ENCODE measurements at regions not wholly inside any gene's neighbourhood (a gene's known extent, or its start where the extent isn't known, plus 50 kb on each side); places are given as distances from the start of the nearest gene placed in this dataset.
"Not testable (repeated sequence)": the region's sequence is repeated elsewhere in the genome, so short reads cannot be mapped to it uniquely, and the experiment has no call there.

- intact Hi-C loops (cut with DNase I; ENCODE audit: low total_unique reads), result no loop called here
- Histone ChIP-seq H3K27me3 (no peaks in the 10 kb centered on the region), H3K9me3 (peaks cover 36 to 94% of the 10 kb centered on the region in 2 donors)
These were observed 2587.5 kb upstream of the TPTE start for GRCh38 chr21:7933923-7934322.

GRCh38 chr21:7937297-7937696, 2584.1 kb upstream of the TPTE start:
- H3K27ac ChIP-seq; H3K4me3 ChIP-seq; intact Hi-C loops (cut with DNase I; ENCODE audit: low total_unique reads); H3K27me3 ChIP-seq; H3K36me3 ChIP-seq; H3K4me1 ChIP-seq; DNase-seq (ENCODE audit: low spot score in 2 of 2): not testable (repeated sequence)
- peaks cover 69 to 95% of the 10 kb centered on the region in 2 donors for H3K9me3 ChIP-seq

More at GRCh38 chr21:7933923-7934322, 2587.5 kb upstream of the TPTE start:
- TF ChIP-seq POLR2A (IDR thresholded peaks at IDR 0.05), result no peak
- no peak for TF ChIP-seq POLR2AphosphoS5 (IDR thresholded peaks at IDR 0.05)
- no peak for TF ChIP-seq CTCF (IDR thresholded peaks at IDR 0.05)
- H3K27ac ChIP-seq, result no peak overlapping the region
- no peak overlapping the region for H3K4me3 ChIP-seq
- H3K36me3 ChIP-seq, result no peaks in the 10 kb centered on the region
- no peak for DNase-seq (ENCODE audit: low spot score in 2 of 2)
- H3K4me1 ChIP-seq, result no peaks in the 10 kb centered on the region

- peaks cover 79 to 95% of the 10 kb centered on the region in 2 donors for H3K9me3 ChIP-seq
These were observed 2583.2 kb upstream of the TPTE start for GRCh38 chr21:7938223-7938622.

GRCh38 chr21:7941432-7941831, 2580.0 kb upstream of the TPTE start:
- H3K4me3 ChIP-seq; H3K27ac ChIP-seq; H3K4me1 ChIP-seq; H3K36me3 ChIP-seq; intact Hi-C loops (cut with DNase I; ENCODE audit: low total_unique reads); DNase-seq (ENCODE audit: low spot score in 2 of 2); H3K27me3 ChIP-seq: not testable (repeated sequence)
- H3K9me3 ChIP-seq, result peaks cover 95 to 100% of the 10 kb centered on the region in 2 donors

More at GRCh38 chr21:7938223-7938622, 2583.2 kb upstream of the TPTE start:
- intact Hi-C loops (cut with DNase I; ENCODE audit: low total_unique reads); H3K4me3 ChIP-seq; H3K27ac ChIP-seq; DNase-seq (ENCODE audit: low spot score in 2 of 2); H3K36me3 ChIP-seq; H3K27me3 ChIP-seq; H3K4me1 ChIP-seq: not testable (repeated sequence)

GRCh38 chr21:7942219-7942618, 2579.2 kb upstream of the TPTE start:
- H3K4me1 ChIP-seq; H3K36me3 ChIP-seq; H3K27ac ChIP-seq; H3K27me3 ChIP-seq; intact Hi-C loops (cut with DNase I; ENCODE audit: low total_unique reads); DNase-seq (ENCODE audit: low spot score in 2 of 2); H3K4me3 ChIP-seq: not testable (repeated sequence)
- H3K9me3 ChIP-seq, result peaks cover 95 to 100% of the 10 kb centered on the region in 2 donors

GRCh38 chr21:7943534-7943933, 2577.8 kb upstream of the TPTE start:
- H3K4me3 ChIP-seq; H3K27ac ChIP-seq; H3K36me3 ChIP-seq; H3K4me1 ChIP-seq; DNase-seq (ENCODE audit: low spot score in 2 of 2); intact Hi-C loops (cut with DNase I; ENCODE audit: low total_unique reads); H3K27me3 ChIP-seq: not testable (repeated sequence)
- peaks cover 93 to 100% of the 10 kb centered on the region in 2 donors for H3K9me3 ChIP-seq

GRCh38 chr21:7947422-7947821, 2574.0 kb upstream of the TPTE start:
- no peaks in the 10 kb centered on the region for H3K36me3 ChIP-seq
- no peaks in the 10 kb centered on the region for H3K27me3 ChIP-seq
- no peak for TF ChIP-seq CTCF (IDR thresholded peaks at IDR 0.05)
- TF ChIP-seq POLR2AphosphoS5 (IDR thresholded peaks at IDR 0.05), result no peak
- TF ChIP-seq POLR2A (IDR thresholded peaks at IDR 0.05), result no peak
- intact Hi-C loops (cut with DNase I; ENCODE audit: low total_unique reads), result no loop called here
- no peak for DNase-seq (ENCODE audit: low spot score in 2 of 2)
- no peak overlapping the region for H3K4me3 ChIP-seq
- H3K4me1 ChIP-seq, result no peaks in the 10 kb centered on the region
- H3K27ac ChIP-seq, result no peak overlapping the region
- H3K9me3 ChIP-seq, result peaks cover 96 to 100% of the 10 kb centered on the region in 2 donors

- H3K27me3 ChIP-seq; H3K36me3 ChIP-seq; H3K4me1 ChIP-seq; H3K27ac ChIP-seq; intact Hi-C loops (cut with DNase I; ENCODE audit: low total_unique reads); DNase-seq (ENCODE audit: low spot score in 2 of 2); H3K4me3 ChIP-seq: not testable (repeated sequence)
- H3K9me3 ChIP-seq, result peaks cover 97 to 100% of the 10 kb centered on the region in 2 donors
These were observed 2572.7 kb upstream of the TPTE start for GRCh38 chr21:7948727-7949126.

- H3K27me3 ChIP-seq; DNase-seq (ENCODE audit: low spot score in 2 of 2); H3K27ac ChIP-seq; H3K4me1 ChIP-seq; H3K36me3 ChIP-seq; intact Hi-C loops (cut with DNase I; ENCODE audit: low total_unique reads); H3K4me3 ChIP-seq: not testable (repeated sequence)
- H3K9me3 ChIP-seq, result peaks cover 97 to 100% of the 10 kb centered on the region in 2 donors
These were observed 2571.5 kb upstream of the TPTE start for GRCh38 chr21:7949882-7950281.
